GM21619 (cell line): ENCODE measurements at regions not wholly inside any gene's neighbourhood (a gene's known extent, or its start where the extent isn't known, plus 50 kb on each side); places are given as distances from the start of the nearest gene placed in this dataset.

ENCODE experiments used
- ATAC-seq: cut with Tn5 transposase; IDR thresholded peaks from one replicate; pipeline ENCODE4 v1.9.1; 2021; ENCODE audit not compliant: unreplicated experiment

DNA sequence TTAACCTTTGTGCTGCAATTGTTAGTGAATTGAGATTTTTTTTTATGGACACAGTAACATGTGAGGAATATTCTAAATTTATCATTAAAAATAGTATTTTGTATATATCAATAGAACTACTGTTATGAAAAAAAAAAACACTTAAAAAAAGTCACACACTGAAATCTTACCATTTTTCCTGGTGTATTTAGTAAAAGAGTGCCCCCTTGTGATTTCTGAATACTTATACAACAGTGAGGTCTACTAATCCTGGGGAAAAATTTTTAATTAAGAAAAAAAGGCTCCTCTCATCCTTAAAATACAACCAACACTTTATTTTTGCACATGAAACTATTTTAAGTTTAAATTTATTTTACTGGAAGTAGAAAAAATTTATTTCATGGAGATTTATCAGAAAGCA, 56.4 kb upstream of the SPOCK3 start:
- no peak for ATAC-seq

DNA sequence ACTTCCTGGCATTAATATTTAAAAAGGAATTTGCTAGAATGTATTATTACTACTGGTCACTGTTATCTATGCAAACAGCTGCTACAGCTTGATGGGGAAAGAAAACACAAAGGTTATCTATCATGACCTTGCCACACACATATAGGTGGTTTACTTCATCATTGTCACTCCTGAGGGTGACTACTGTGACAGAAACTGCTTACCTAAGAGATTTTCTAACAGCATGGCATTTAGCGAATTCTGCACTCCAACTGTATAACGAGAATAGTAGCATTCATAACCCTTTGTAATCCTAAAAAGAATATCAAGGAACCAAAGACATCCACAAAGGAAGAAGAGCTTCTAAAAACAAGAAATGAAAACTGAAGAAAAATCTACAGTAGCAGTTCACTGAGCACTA, 74.6 kb upstream of the SPOCK3 start:
- no peak for ATAC-seq

DNA sequence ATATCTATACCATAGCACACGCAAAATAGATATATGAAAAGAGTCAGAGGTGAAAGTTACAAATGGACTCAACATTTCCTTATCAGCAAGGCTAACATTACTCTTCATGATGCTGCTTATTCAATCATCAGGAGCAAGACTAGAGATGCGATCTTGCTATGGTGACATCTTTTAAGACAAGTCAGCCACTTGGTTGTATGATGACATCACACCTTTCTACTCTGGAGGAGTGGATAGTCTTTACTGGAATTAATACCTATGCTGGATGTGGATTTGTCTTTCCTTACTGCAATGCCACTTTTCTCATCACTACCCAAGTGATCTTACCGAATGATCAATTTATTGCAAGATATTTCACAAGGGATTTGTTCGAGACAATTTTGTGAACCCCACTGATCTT, 87.0 kb upstream of the SPOCK3 start:
- no peak for ATAC-seq

DNA sequence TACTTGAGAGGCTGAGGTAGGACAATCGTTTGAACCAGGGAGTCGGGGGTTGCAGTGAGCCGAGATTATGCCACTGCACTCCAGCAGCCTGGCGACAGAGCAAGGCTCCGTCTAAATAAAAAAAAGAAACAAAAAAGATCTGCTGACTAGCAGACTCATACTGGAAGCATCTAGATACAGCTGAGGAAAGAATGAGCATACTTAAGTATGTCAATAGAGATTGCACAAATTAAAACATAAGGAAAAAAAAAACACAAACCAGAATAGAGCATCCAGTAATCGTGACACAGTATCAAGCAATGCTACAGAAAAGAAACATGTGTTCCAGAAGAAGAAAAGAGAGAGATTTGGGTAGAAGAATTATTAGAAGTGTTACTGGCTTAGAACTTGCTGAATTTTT, 105.5 kb upstream of the SPOCK3 start:
- no peak for ATAC-seq

DNA sequence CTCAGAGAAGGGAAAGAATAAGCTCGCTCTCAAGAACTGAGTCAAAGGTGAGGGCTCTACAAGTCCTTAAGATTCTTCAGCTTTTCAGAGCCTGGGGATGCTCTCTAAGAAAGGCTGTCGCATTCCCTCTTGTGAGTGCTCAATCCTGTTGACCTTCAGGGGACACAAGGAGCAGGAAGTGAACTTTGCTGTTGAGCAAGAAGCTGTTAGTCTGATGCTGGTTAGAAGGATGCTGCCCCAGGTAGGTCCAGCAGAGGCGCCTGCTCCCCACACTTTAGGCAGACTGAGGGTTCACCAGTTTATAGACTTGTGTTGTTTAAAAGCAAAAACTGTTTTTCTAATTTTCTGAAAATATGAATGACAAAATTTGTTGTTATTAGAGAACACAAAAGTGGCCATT, 125.4 kb upstream of the SPOCK3 start:
- no peak for ATAC-seq

DNA sequence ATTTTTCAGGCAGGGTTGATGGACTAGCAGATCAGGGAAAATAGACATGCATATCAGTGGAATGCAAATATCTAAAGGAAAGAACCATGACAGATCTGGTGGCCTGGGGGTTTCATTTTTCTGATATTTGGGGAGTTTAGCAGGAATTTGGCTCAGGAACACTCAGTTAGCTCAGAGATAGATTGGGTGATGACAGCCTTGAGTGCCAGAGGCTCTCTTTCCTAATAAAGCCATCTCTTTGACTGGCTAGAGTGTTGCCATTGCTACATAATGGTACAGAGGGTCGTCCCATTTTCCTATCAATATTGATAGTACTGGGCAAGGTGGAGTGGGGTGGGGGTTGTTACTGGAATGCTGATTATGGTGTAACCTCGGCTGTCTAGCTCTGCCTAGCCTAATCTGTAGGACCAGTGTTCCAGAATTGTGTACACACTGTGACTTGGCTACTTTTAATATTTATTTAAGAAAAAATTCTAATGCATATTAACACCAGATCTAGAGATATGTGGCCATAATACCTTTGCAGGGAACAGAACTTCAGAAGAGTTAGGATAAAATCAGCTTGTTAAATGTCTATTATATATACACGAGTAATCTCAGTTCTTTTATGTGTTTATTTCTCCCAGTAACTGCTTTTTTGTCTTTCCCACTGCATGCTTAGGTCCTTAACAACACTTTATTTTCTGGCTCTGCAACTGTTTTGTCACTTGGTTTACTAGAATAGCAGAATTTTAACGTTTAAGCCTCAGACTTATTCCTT, 145.0 kb upstream of the SPOCK3 start:
- no peak for ATAC-seq

DNA sequence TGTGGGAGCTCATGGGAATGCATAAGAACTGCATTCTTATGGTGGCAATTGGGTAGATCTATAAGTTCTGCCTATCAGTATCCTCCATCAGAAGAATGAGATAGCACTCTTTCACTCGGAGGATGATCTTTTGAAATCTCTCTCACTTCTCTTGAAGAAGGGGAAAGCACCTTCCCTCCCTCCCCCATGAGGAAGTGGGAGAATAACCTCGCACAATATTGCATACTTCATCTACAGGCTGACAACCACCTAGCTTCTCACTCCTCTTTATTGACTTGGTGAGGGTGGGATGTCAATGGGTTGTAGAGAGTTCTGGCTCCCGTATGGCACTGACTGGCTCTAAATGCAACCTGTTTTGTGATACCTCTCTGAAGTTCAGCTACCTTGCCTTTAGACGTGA, 146.7 kb upstream of the SPOCK3 start:
- ATAC-seq, result no peak

DNA sequence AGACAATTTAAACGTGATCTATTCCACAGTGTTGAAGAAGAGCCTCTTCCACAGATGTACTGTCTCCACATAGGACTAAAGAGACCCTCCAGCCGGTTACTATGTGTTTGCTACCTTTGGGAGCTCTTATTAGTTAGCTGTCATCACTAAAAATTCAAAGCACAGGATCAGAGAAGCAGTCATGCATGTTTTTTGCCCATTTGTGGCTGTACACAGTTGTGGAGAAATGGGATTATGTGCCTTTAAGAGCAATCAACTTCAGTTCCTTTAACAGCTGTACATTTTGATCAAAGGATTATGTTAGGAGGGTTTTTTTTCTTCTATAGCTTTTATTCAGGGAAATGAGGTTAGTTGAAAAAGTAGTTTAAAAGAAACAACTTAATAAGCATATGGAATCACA, 149.0 kb upstream of the SPOCK3 start:
- ATAC-seq, result no peak

DNA sequence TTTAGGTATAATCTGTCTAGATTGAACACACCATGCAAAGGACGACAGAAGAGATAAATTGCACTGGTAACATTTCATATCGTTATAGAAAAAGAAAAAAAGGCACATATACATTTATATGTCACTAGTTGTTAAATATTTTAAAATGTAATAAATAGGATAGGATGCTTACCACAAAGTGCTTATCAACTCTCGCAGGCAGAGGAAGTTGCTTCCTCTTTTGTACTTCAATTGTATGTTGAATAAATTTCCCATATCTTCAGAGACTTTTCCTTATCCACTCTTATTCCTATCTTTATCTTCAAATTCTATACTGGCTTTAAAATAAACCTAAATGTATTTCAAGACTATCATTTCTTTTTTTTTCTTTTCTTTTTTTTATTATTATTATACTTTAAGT, 163.3 kb upstream of the SPOCK3 start:
- ATAC-seq, result no peak

DNA sequence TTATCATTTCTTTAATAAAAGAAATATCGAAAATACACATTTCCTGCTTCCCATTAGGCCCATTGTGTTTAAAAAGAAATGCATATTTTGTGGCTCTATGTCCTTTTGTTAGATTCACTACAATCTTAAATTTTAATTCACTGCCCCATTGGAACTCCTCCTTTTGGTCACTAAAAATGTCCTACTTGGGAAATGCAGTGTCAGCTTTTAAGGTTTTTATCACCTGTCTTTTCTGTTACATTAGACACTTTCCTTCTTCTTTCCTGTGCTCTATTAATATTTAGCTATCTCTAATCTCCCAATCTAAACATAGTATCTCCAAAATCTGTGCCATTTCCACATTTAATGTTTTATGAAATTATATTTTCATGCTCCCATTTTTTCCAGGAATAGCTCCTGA, 164.9 kb upstream of the SPOCK3 start:
- no peak for ATAC-seq

DNA sequence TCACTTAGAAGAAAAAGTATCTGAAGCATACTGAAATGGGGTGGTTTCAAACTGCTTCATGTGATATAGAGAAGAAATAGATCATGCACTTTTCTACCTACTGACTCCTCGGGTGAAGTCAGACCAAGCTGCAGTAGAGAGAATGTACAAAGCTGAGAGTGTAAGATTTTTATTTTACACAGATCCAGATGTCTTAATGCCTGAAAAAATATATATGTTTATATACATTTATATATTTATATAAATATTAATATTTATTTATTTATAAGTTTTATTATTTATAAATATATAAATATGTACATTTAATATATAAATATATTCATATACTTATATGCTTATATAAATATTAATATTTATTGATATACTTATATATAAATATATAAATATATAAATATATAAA, 171.9 kb upstream of the SPOCK3 start:
- ATAC-seq, result no peak

DNA sequence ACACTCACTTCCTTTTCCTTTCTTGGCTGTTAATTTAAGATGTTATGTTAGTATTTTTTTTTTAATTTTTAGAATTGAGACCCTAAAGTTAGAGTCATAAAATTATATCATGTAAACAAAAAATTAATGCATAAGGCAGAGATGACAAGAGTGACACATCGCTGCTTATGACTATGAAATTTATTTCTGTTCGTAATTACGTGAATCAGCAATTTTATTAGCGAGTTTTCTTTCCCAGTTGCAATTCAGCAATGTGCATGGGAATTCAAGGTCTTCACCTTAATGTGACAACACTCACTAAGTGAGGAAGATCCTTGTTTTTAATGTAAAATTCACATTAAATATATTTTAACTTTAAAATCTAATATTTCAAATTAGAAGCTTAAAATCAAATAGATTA, 181.2 kb upstream of the SPOCK3 start:
- no peak for ATAC-seq

DNA sequence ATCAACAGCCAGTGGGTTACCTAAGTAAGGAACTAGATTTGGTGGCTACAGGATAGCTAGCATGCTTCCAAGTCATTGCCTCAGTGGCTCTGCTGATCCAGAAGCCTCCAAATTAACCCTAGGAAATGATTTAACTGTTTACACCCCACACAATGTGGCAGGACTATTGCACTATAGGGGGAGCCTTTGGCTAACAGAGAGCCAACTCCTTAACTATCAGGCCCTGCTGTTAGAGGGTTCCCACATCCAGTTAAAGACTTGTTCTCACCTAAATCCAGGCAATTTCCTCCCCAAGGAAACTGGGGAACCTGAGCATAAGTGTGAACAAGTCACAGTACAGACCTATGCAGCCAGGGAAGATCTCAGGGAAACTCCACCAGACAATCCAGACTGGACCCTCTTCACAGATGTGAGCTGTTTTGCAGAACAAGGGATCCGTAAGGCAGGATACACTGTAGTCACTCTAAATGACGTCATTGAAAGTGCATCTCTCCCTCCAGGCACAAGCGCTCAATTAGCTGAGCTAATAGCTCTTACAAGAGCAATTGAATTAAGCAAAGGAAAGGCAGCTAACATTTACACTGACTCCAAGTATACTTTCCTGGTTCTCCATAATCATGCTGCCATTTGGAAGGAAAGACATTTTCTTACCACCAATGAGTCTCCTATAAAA, 185.3 kb upstream of the SPOCK3 start:
- ATAC-seq, result no peak

DNA sequence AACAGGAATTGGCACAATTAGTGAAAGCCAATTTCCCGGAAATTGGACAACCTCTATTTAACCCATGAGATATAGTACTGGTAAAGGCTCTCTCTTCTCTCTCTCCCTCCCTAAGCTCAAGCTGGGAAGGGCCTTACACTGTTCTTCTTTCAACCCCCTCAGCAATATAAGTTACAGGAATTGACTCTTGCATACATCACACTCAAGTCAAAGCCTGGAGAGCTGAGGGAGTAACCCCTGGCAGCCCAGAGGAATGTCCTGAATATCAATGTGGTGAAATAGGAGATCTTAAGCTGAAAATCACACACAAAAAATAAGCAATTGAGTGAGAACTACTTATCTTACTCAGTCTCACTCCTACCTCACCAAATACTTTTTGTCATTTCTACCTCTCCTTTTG, 186.9 kb upstream of the SPOCK3 start:
- ATAC-seq, result no peak

DNA sequence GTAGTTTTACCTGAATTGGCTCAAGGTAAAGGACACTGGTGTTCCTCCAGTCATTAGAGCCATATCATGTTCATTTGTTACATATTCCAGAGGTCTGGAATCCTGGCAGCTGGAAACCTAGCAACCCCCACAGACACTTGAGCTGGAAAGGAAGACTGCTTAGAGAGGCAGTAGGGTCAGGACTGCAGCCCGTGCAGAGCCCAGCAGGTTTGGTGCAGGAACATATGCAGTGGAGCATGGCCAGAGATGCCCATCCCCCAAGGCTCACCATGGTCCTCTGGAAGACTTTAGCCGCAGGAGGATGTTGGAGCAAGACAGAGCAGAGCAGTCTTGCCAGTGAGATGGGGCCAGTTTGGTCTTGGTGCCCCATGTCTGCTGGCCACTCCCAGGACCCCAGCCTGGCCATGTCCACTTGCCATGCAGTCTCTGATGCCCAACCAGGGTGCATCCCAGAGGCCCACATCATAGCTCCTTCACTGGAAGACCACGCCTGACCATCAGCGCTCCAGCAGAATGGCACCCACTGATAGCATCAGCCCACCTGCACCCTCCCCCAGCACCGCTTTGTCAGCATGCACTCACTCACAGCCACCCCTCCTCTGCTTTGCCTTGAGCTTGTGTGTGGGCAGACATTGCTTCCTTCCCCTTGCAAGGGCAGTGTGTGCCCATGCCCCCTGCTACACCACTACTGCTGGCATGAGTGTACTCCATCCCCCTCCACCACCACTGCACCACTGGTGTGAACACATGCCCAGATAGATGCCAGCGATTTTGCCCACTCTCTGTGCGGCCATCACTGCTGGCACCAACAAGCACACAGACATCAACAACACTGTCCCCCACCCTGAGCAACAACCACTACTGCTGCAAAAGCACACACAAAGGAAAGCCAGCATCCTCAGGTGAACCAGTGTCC, 190.3 kb upstream of the SPOCK3 start:
- ATAC-seq, result no peak

DNA sequence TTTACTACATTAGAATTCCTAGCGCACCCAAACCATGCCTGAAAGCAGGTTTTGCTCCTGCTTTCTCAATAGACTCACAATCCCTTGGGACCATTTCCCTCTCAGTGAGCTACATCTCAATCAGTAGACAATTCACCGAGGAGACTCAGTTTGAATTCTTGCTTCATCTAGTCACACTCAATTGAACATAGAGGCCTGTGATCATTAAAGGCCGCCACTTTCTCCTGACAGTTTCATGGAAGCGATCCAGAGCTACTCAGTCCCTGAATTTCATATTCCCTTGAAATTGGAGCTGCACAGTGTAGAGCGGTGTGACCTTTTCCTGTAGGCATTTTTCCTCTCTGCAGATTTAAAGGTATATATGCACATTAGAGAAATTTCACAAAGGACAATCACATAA, 193.9 kb upstream of the SPOCK3 start:
- ATAC-seq, result no peak

DNA sequence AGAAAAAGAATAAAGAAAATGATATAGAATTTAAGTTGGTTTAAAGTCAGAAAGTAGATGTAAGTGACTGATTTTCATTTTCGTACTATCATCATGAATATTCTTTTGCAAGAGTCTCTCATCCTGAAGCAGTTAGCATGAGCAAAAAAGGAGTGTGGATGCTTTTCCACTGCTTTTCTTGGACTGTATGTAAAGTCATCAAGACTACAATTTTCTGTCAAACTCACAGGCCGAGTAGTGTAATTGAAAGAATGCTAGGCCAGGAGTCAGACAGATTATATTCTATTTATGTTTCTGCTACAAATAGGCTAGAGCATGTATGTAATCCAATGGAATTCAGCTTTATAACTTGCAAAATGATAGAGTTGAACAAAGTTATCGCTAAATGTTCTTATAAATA, 197.1 kb upstream of the SPOCK3 start:
- no peak for ATAC-seq

DNA sequence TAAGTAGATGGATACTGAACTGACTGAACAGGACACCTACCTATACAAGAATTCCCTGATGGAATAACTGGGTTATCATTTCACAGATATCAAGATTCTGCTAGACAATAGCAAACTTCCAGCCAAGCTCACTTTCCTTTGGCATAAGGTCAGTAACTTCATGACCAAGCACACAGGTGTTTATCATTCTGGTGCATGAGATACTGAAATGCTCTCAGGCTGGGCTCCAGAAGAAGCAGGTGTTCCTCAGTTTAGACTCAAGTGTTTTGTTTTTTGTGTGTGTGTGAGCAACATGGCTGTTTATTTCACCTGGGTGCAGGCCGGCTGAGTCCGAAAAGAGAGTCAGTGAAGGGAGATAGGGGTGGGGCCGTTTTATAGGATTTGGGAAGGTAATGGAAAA, 201.5 kb upstream of the SPOCK3 start:
- no peak for ATAC-seq

DNA sequence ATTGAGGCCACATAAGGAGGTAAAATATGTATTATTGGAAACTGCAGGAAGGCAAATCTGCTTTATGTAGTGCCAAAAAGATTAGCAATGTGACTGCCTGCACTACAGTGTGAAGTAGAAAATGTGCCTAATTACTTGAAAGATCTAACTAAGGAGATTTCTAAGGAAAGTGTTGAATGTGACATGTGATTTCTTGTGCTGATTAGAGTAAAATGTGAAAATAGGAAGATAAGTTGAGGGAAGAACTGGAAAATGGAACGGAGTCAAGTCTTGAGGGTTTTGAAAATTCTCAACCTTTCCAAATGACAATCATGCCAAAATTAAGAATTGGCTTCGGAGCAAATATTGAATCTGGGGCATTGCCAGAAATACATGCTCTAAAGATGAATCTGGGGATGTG, 209.5 kb upstream of the SPOCK3 start:
- ATAC-seq, result no peak

DNA sequence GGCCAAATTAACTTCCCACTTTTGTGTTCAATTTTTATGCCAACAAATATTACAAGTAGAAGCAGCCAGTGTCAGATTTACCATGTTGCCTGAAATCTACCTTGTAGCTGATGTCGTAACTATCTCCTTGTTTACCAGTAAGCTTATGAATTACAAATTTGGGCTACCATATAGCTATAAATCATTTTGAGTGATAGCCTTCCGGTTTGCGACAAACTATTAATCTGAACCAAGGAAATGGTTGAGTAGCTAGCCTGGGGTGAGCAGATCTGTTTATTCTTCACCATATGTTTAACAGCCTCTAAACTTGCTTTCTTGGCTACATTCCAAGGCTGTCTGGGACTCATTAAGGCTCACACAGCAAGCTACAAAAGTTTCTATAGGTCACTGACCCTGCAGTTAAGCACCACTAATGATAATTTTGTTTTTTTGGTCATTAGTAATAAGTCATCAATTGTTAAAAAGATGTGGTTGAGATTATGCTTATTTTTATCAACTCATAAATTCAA, 218.7 kb upstream of the SPOCK3 start:
- no peak for ATAC-seq

DNA sequence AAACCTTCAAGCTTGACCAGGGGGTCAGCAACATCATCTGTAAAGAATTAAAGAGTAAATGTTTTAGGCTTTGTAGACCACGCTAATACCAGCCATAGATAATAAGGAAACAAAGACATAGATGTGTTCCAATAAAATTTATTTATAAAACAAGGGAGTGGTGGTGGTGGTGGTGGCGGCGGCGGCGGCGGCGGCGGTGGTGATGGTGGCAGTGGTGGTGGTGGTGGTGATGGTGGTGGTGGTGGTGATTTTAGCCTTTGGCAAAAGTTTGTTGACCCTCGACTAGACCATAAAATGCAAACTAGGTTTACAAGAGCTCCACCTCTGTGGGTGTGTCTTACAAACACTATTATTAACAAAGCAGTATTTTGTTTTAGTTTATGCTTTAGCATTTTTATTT, 222.3 kb upstream of the SPOCK3 start:
- no peak for ATAC-seq

DNA sequence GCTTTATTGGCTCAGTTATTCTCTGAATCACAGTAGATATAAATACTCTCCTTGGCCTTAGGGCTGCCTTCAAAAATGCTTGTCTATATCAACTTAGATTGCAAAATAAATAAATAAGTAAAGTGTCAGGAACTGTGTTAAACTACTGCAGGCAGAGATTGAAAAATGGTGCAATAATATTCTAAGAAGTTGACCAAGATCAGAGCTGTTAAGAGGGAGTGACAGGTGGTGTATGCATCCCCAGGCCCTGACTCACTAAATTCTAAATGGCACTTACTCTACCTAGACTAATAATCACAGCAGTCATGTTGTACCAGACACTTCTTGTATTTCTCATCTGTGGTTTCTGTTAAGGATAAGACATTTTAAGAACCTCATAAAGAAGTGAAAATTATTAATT, 235.1 kb upstream of the SPOCK3 start:
- no peak for ATAC-seq
